GM19099 (cell line): ENCODE measurements at regions not wholly inside any gene's neighbourhood (a gene's known extent, or its start where the extent isn't known, plus 50 kb on each side); places are given as distances from the start of the nearest gene placed in this dataset.

Source experiments
- POLR2A ChIP-seq: IDR thresholded peaks from 3 replicates; pipeline ENCODE4 v1.6.1; 2011; ENCODE audit warnings: low read depth; ENCODE audit not compliant: insufficient read length; ENCODE audit errors: extremely low read depth

DNA sequence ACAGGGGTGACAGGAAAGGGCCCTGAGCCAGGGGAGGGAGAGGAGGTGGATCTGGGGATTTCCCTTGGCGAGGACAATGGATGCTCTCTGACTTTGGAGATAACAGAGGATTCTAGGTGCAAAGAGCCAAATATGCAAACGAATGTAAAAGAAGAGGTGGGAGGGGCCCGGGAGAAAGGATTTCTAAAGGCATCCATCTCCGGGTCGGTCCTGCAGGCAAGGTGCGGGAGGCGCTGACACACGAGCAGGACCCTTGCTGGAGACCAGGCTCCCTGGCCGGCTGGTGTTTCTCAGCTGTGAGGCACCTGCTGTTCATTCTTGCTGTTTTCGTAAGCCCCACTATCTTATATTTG lies 115.2 kb upstream of the TLE3 start:
- TF ChIP-seq POLR2A, result no peak

DNA sequence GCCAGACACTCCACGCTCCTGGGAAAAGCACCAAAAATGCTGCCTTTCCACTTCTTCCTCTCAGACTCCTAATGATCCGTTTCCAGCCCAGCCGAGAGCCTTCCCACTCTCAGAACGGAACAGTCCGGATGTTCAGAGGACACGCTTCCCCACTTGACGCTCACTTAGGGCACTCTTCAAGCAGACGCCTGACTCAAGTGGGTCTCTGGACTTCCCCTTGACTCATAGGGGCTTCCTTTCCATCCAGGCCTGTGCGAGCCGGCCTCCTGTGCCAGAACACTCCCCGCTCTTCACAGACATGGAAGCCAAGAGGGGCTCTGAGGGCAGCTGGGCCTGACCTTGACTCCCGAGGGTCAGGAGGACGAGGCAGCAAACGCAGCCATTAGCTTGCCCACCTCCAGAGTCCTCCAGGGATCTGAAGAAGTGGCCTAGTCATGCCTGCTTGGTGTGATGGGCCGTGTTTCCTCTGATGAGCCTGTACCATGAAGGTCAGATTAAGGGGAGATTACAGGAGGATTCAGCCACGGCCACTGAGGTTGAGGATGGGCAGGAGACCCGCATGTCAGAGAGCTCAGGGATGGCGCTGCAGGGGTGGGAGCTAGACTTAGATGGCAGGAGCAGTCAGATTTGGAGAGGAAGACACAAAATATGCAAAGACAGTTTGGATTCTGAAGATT lies 114.7 kb upstream of the TLE3 start:
- no peak for TF ChIP-seq POLR2A

DNA sequence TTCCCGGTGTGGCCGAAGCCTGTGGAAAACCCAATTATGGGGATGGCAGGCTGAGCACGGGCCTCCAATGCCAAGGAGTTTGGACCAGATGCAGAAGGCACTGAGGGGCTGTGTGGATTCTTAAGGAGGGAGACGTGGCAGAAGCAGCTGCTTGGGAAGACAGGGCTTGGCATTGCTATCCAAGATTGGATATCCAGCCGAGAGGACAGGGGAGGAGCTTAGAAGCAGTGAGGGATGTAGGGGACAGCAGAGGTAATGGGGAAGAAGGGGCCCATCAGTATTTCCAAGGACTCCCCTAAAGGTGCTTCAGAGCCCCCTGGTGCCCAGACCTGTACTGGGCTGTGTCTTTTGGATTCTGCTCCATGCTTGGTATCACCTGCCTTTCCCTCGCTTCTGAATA lies 112.8 kb upstream of the TLE3 start:
- no peak for TF ChIP-seq POLR2A

DNA sequence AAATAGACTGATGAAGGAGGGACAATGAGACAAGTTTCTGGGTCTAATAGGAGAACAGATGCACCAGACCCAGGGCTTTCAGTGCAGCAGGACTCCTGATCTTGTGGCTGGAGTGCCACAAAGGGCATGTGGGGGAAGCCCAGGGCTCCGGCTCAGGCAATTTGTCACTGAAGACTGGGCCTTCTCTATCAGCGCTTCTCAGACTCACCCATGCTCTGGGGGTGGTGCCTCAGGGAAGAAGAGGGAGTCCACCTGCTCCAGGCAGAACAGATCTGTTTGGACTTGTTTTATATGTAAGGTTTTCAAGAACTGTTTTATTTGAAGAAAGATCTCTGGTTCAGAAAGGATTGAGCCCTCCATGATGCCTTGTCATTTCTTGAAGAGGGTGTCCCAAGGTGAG lies 112.4 kb upstream of the TLE3 start:
- TF ChIP-seq POLR2A, result no peak

DNA sequence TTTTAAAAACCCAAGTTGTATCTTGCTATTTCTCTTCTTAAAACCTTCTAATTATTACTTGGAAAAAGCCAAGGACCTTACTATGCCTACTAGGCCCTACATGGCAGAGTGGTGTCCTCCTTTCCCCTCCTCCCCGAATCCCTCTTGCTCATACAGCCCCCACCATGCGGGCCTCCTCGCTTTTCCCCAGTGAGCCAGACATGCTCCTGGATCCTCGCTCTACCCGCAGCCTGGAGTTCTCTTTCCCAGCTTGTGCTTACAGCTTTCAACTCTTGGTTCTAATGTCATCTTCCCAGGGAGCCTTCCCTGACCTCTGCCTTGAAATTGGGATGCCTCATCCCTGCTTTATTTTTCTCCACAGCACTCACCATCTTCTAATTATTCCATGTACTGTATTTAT lies 111.8 kb upstream of the TLE3 start:
- TF ChIP-seq POLR2A, result no peak

DNA sequence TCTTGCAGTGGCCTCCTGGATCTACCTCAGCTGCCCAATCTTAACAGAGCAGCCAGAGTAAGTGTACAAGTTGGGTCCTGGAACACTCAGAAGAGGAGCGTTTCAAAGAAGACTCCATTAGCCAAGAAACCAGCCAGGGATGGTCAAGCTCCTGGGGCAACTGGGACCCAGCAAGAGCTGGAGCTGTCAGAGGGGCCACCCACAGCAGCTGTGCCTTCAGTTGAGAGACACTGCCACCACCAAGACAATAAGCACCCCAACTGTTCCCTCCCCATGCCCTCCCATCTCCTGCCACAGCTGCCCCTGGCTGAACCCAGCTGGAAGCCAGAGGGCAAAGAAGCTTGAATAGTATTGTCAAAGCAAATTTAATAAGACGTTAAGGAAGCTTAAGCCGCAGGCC lies 110.6 kb upstream of the TLE3 start:
- TF ChIP-seq POLR2A, result no peak

DNA sequence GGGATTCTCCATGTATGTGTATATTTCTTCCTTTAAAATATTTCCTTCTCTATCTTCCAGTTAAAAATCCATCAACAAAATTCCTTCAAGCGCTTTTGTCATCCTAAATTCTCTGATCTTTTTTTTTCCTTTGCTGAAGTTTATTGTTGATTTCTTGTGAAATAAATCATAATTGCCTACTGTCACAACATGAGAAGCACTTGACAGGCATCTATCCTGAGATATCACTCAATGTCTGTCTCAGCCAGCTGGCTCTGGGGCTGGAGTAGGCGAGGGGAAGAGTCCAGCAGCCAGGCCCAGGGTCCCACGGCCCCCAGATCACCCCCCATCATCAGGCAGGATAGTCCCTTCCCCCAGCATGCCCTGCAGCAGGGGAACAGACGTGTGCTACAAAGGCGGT lies 109.0 kb upstream of the TLE3 start:
- no peak for TF ChIP-seq POLR2A

DNA sequence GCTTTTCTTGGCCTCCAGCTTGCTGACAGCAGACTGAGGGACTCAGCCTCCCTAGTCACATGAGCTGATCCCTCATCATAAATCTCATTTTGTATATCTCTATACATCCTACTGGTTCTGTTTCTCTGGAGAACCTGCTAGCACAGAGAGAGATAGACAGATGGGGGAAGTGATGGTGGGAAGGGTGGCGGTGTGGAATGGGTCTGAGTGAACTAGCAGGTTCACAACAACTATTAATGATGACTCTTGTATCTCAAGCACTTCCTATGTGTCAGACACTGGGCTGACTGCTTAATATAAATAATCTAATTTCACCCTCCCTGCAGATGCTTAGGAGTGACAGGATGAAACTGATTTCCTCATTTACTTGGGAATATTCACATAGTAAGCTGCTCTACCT lies 106.9 kb upstream of the TLE3 start:
- TF ChIP-seq POLR2A, result no peak

DNA sequence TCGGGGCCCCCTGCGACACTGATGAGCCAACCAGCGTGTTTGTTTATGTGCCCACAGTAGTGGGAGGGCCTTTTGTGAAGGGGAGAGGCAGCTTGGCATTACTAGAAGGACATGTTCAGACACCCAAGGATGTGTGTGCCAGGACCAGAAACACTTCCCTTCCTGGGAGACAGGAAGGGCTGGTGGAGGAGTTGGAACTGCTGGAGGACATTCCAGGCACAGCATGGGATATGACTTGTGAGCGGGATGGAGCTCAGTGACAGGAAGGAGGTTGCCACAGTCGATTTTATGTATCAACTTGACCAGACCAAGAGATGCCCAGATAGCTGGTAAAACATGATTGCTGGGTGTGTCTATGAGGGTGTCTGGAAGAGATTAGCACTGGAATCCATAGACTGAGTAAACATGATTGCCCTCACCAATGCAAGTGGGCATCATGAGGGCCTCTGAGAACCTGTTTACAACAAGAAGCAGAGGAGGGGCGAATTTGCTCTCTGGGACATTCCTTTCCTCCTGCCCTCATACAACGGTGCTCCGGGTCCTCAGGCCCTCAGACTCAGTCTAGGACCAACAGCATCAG lies 106.4 kb upstream of the TLE3 start:
- TF ChIP-seq POLR2A, result no peak

DNA sequence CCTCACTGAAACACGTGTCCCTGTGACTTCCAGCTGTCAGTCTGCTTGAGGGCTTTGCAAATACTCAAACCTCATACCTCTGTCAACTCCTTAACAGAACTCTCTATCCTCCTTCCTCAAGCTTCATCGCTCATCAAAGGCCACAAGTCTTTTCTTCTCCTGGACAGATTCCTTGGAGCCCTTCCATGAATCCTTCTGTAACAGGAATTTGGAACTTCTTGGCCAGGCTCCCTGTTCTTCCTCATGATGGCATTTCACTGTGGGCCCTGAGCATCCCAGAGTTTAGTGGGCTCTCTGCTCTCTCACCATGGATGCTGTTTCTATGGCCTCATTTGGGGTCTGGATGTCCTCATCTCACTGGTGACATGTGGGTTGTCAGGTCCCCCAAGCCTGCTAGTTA lies 105.0 kb upstream of the TLE3 start:
- no peak for TF ChIP-seq POLR2A

DNA sequence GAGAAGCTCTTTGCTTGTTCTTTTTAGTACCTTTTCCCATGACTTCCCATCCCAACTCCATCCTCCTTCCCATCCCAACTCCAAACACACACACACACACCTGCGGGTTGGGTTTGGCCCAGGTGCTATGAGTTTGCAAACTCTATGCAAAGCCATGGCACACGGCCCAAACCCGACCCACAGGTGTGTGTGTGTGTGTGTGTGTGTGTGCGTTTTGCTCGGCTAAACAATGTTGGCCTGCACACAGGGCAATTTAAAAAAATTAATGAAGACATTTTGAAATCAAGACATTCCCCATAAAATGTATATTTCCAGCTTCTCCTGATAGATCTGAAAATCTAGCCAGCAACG lies 103.7 kb upstream of the TLE3 start:
- no peak for TF ChIP-seq POLR2A

DNA sequence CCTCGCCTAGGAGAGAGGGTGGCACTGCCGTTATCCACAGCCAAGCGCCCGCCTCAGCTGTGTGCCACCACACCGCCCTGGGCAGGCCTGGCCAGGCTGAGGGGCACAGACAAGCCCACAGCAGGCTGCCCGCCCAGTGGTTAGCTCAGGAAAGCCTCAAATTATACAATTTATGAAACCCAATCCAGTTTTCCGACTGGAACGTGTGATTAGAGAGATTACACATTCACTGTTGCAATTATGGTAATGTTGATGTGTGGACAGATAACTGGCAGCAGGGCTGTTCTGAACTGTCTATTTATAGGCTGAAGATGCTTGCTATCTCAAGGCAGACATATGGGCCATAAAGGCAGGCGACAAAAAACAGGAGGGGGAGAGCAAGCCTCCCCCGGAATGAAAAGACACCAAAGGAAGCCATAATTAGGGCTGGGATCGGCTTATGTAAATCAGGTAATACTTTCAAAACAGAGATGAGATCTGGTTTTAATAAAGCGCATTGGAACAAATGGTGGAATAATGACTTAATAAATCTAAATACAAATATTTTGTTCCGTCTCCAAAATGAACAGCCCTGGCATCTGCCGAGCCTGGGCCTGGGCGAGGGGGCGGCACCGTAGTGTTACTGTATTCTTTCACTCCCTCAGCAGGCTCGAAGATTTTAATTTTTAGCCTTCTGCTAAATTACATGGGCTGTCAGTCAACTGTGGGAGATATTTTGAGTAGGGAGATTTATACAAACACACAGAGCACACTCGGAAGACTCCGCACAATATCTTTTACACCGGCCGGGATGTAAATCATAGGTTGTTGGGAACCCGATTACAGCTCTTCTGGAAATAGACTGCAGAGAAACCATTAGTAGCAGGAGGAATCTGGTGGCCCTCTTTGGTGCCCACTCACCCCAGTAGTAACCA lies 103.1 kb upstream of the TLE3 start:
- TF ChIP-seq POLR2A, result no peak

DNA sequence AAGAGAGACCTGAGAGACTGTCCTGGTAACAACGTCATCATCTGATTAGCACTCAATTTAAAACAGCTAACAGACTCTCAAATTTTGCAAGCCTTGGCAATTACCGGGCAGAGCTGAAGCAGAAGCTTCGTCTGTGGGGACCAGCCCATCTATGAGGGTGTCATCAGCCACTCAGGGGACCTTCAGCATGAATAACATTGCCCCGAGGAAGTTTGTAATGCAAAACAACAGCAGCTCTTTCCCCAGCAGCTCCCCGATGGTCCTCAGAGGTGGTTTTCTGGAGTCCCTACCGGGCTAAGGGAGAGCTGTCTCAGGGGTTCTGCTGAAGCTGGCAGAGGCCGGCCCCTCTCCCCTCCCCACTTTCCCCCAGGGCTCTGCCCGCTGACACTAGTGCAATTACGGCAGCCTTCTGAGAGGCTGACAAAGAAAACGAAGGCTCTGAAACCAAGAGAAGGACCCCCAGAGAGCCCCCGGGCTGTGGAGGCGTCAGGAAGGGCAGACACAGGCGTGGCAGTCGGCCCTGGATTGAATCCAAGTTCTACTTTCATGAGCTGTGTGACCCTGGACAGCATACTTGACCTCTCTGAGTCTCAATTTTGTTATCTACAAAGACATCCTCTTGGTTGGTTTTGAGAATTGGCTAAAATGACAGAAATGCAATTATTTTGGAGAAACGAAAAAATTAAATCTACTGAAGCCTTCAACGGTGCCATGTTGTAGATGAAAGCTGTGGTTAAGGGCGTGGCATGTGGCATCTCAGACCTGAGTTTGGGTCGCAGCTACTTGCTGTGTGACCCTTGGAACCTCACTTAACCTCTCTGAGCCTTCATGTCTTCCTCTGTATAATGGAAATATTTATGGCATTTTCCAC lies 102.1 kb upstream of the TLE3 start:
- TF ChIP-seq POLR2A, result no peak

DNA sequence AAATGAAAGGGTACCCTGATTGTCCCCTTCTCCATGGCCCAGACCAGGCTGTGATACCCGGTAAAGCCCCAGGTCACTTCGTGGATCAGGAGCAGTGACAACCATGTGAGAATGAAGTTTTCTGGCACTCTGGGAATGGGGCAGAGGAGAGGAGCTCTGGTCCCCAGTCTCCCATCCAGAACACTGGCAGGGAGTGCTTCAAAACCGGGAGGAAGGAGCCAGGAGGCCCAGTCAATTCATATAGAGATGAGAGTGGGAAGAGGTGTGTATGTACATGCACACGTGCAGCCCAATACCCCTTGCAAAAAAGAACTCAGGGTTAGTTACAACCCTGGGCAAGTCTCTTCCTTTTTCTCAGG lies 101.4 kb upstream of the TLE3 start:
- no peak for TF ChIP-seq POLR2A

DNA sequence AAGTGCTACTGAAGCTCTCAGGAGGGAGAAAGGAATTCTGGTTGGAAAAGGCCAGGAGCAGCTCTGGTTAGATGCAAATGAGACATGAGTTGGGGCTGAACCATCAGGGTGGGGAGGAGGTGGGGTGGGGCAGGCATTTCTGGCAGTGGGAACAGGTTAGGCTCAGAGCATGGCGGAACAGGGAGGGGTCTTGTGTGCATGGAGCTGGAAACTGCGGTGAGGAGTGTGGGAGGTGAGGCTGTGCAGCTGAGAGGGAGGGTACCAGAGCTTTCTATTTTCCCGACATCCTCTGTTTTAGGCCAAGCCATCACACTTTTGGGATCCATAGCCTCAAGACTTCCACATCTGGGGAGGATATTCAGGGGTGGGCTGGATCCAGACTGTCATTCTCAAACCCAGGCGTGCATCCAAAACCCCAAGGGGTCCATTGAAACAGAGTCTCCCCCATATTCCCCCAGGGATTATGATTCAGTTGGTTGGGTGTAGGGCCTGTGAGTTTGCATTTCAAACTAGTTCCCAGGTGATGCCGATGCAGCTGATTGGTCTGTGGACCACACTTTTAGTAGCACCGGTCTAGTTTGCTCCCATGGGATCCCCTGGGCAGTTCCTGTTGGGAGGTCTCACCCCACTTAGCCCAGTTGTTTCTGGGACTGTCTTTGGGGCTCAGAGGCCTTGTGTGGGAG lies 100.9 kb upstream of the TLE3 start:
- TF ChIP-seq POLR2A, result no peak

DNA sequence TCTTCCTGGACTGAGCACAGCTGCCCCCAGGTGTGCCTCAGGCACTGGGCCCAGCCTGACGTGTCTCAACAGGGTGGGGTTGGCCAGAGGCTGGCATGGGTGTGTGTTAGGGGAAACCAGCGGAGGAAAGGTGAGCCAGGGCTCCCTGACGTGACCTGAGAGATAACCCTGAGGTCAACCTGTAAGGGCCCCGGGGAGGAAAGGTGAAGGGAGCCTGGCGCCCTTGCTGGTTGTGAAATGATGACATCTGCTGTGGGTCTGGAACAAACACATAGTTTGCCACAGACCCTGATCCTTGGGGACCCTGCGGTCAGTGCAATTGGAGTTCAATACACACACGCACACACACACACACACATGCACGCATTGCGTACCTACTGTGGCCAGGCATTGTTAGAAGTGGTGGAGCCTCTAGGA lies 100.2 kb upstream of the TLE3 start:
- TF ChIP-seq POLR2A, result no peak
